IPS-15b (cell line): ENCODE measurements at regions not wholly inside any gene's neighbourhood (a gene's known extent, or its start where the extent isn't known, plus 50 kb on each side); places are given as distances from the start of the nearest gene placed in this dataset.
"Not testable (repeated sequence)": the region's sequence is repeated elsewhere in the genome, so short reads cannot be mapped to it uniquely, and the experiment has no call there.

ENCODE experiments used
- H3K27me3 ChIP-seq: one replicate; pipeline ENCODE4 v1.6.1; 2013; ENCODE audit warnings: low read length; ENCODE audit not compliant: control insufficient read depth, insufficient read depth
- H3K36me3 ChIP-seq: one replicate; pipeline ENCODE4 v1.6.1; 2013; ENCODE audit warnings: low read length; ENCODE audit not compliant: control insufficient read depth, insufficient read depth
- H3K4me1 ChIP-seq: one replicate; pipeline ENCODE4 v1.6.1; 2013; ENCODE audit warnings: mild to moderate bottlenecking, low read length; ENCODE audit not compliant: control insufficient read depth, insufficient read depth
- H3K4me3 ChIP-seq: one replicate; pipeline ENCODE4 v1.5.1; 2013; ENCODE audit warnings: low read depth, low read length
- H3K9ac ChIP-seq: one replicate; pipeline ENCODE4 v1.6.1; 2013; ENCODE audit warnings: low read depth, mild to moderate bottlenecking, low read length
- H3K9me3 ChIP-seq: one replicate; pipeline ENCODE4 v1.6.1; 2013; ENCODE audit warnings: mild to moderate bottlenecking, low read length; ENCODE audit not compliant: control insufficient read depth, insufficient read depth

GRCh38 chr3:104909721-104910120 lies 457.0 kb upstream of the ALCAM start:
- Histone ChIP-seq H3K9me3 (no peaks in the 10 kb centered on the region), H3K36me3 (no peaks in the 10 kb centered on the region), H3K9ac (no peak overlapping the region), H3K4me3 (no peak overlapping the region), H3K4me1 (no peaks in the 10 kb centered on the region), H3K27me3 (no peaks in the 10 kb centered on the region)

- H3K36me3 ChIP-seq: no peaks in the 10 kb centered on the region
- no peaks in the 10 kb centered on the region for H3K9me3 ChIP-seq
- no peak overlapping the region for H3K9ac ChIP-seq
- no peak overlapping the region for H3K4me3 ChIP-seq
- no peaks in the 10 kb centered on the region for H3K4me1 ChIP-seq
- no peaks in the 10 kb centered on the region for H3K27me3 ChIP-seq
Observed at GRCh38 chr3:104911376-104911775, 455.3 kb upstream of the ALCAM start.

GRCh38 chr3:104916971-104917370 lies 449.7 kb upstream of the ALCAM start:
- Histone ChIP-seq H3K36me3 (no peaks in the 10 kb centered on the region), H3K9ac (no peak overlapping the region), H3K4me3 (no peak overlapping the region), H3K4me1 (no peaks in the 10 kb centered on the region), H3K27me3 (no peaks in the 10 kb centered on the region), H3K9me3 (peaks cover 7% of the 10 kb centered on the region)

GRCh38 chr3:104920512-104920911 lies 446.2 kb upstream of the ALCAM start:
- H3K27me3 ChIP-seq: no peaks in the 10 kb centered on the region
- H3K9me3 ChIP-seq: peaks cover 7% of the 10 kb centered on the region
- H3K4me3 ChIP-seq: no peak overlapping the region
- no peaks in the 10 kb centered on the region for H3K4me1 ChIP-seq
- no peaks in the 10 kb centered on the region for H3K36me3 ChIP-seq
- no peak overlapping the region for H3K9ac ChIP-seq

GRCh38 chr3:104933972-104934371 lies 432.7 kb upstream of the ALCAM start:
- Histone ChIP-seq H3K4me3 (no peak overlapping the region), H3K9ac (no peak overlapping the region), H3K27me3 (no peaks in the 10 kb centered on the region), H3K4me1 (no peaks in the 10 kb centered on the region), H3K36me3 (no peaks in the 10 kb centered on the region), H3K9me3 (no peaks in the 10 kb centered on the region)

- Histone ChIP-seq H3K4me1 (no peaks in the 10 kb centered on the region), H3K9me3 (no peaks in the 10 kb centered on the region), H3K9ac (no peak overlapping the region), H3K36me3 (no peaks in the 10 kb centered on the region), H3K4me3 (no peak overlapping the region), H3K27me3 (no peaks in the 10 kb centered on the region)
Observed at GRCh38 chr3:104935613-104936012, 431.1 kb upstream of the ALCAM start.

- H3K27me3 ChIP-seq: no peaks in the 10 kb centered on the region
- H3K4me3 ChIP-seq: no peak overlapping the region
- H3K9ac ChIP-seq: no peak overlapping the region
- no peaks in the 10 kb centered on the region for H3K4me1 ChIP-seq
- H3K36me3 ChIP-seq: no peaks in the 10 kb centered on the region
- H3K9me3 ChIP-seq: no peaks in the 10 kb centered on the region
Observed at GRCh38 chr3:104939196-104939595, 427.5 kb upstream of the ALCAM start.

- no peaks in the 10 kb centered on the region for H3K9me3 ChIP-seq
- no peaks in the 10 kb centered on the region for H3K27me3 ChIP-seq
- H3K4me1 ChIP-seq: no peaks in the 10 kb centered on the region
- H3K4me3 ChIP-seq: no peak overlapping the region
- H3K9ac ChIP-seq: no peak overlapping the region
- no peaks in the 10 kb centered on the region for H3K36me3 ChIP-seq
Observed at GRCh38 chr3:104941785-104942184, 424.9 kb upstream of the ALCAM start.

- no peaks in the 10 kb centered on the region for H3K36me3 ChIP-seq
- H3K4me1 ChIP-seq: no peaks in the 10 kb centered on the region
- H3K9ac ChIP-seq: no peak overlapping the region
- H3K9me3 ChIP-seq: no peaks in the 10 kb centered on the region
- H3K4me3 ChIP-seq: no peak overlapping the region
- no peaks in the 10 kb centered on the region for H3K27me3 ChIP-seq
Observed at GRCh38 chr3:104943974-104944373, 422.7 kb upstream of the ALCAM start.

- Histone ChIP-seq H3K27me3 (no peaks in the 10 kb centered on the region), H3K36me3 (no peaks in the 10 kb centered on the region), H3K4me3 (no peak overlapping the region), H3K9me3 (no peaks in the 10 kb centered on the region), H3K9ac (no peak overlapping the region), H3K4me1 (no peaks in the 10 kb centered on the region)
Observed at GRCh38 chr3:104947943-104948342, 418.8 kb upstream of the ALCAM start.

GRCh38 chr3:104949810-104950209 lies 416.9 kb upstream of the ALCAM start:
- not testable (repeated sequence) for H3K36me3 ChIP-seq, H3K4me1 ChIP-seq, H3K9ac ChIP-seq, H3K9me3 ChIP-seq, H3K4me3 ChIP-seq, H3K27me3 ChIP-seq

GRCh38 chr3:104951426-104951825 lies 415.3 kb upstream of the ALCAM start:
- Histone ChIP-seq H3K9me3 (no peaks in the 10 kb centered on the region), H3K36me3 (no peaks in the 10 kb centered on the region), H3K9ac (no peak overlapping the region), H3K4me3 (no peak overlapping the region), H3K4me1 (no peaks in the 10 kb centered on the region), H3K27me3 (no peaks in the 10 kb centered on the region)
